ENCODE measurements at regions not wholly inside any gene's neighbourhood (a gene's known extent, or its start where the extent isn't known, plus 50 kb on each side); places are given as distances from the start of the nearest gene placed in this dataset.

DNA sequence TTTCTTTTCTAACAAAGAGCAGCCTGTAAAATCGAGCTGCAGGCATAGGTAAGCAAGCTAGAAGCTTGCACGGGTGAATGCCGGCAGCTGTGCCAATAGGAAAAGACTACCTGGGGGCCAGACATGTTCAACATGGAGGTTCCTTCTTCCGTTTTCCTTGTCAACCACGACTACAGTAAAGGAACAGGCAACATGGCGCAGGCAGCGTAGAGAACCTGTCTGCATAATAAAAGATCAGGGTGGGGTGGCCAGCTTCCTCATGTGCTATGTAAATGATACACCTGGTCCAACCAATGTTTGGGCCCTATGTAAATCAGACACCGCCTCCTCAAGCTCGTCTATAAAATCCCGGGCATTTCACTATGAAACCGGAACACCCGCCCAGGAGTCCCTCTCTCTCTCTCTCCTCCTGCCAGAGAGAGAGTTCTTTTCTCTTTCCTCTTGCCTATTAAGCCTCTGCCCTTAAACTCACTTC is 103.8 kb upstream of the LIFR start:
- in situ Hi-C loops (cut with MboI; ENCODE audit: low sequenced_read_pairs in 4 of 4): loop anchor here (5.0 to 25.0 kb wide), 6 partner anchors 95 to 225 kb away; partner anchors contain the start of gene LIFR (in 1 of the 4)
- TF ChIP-seq POLR2A (IDR thresholded peaks at IDR 0.05): peak; percentile 47 to 64
- TF ChIP-seq CTCF (IDR thresholded peaks at IDR 0.05 in 4 of 5, conservative IDR thresholded peaks at IDR 0.05 in 1 of 5): no peak
- Histone ChIP-seq H3K27ac (peak overlapping the region; percentile 45 to 82 (median 72)), H3K36me3 (no peaks in the 10 kb centered on the region), H3K27me3 (no peaks in the 10 kb centered on the region), H3K4me3 (peak overlapping the region; percentile 18 to 36 (median 34)), H3K9me3 (no peaks in the 10 kb centered on the region), H3K4me1 (peaks cover 33 to 34% of the 10 kb centered on the region in 2 donors)
- ATAC-seq (peak; percentile 90 to 96), DNase-seq (peak; percentile 58 to 81)
- intact Hi-C loops (cut with DNase I; ENCODE audit: low total_unique reads): no loop called here

DNA sequence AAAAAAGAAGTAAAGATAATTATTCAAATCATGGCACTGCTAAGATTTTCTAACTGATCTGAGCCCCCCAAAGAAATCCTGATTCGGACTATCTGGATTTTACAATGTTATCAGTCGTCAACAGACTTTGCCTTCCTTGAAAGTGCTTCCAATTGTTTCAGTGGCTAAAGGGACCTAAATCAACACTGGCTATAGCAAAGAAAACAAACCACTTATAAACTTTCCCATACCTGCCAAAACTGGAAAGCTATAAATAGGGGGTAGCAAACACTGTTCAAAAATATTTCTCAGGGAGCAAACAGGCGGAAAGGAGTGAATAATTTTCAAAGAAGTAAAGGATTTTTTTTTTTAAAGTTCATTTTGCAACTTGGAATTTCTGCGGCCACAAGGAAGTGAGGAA is 105.6 kb upstream of the LIFR start:
- Histone ChIP-seq H3K36me3 (no peaks in the 10 kb centered on the region), H3K4me1 (peaks cover 37 to 39% of the 10 kb centered on the region in 2 donors), H3K27ac (peak overlapping the region; percentile 22 to 53 (median 35)), H3K4me3 (no peak overlapping the region), H3K9me3 (no peaks in the 10 kb centered on the region), H3K27me3 (no peaks in the 10 kb centered on the region)
- in situ Hi-C loops (cut with MboI; ENCODE audit: low sequenced_read_pairs in 4 of 4): loop anchor here (5.0 to 25.0 kb wide), 6 partner anchors 97 to 227 kb away; partner anchors contain the start of gene LIFR (in 1 of the 4)
- intact Hi-C loops (cut with DNase I; ENCODE audit: low total_unique reads): no loop called here
- ATAC-seq: no peak
- TF ChIP-seq POLR2A (IDR thresholded peaks at IDR 0.05) (no peak), CTCF (IDR thresholded peaks at IDR 0.05 in 4 of 5, conservative IDR thresholded peaks at IDR 0.05 in 1 of 5) (no peak)
- no peak for DNase-seq

DNA sequence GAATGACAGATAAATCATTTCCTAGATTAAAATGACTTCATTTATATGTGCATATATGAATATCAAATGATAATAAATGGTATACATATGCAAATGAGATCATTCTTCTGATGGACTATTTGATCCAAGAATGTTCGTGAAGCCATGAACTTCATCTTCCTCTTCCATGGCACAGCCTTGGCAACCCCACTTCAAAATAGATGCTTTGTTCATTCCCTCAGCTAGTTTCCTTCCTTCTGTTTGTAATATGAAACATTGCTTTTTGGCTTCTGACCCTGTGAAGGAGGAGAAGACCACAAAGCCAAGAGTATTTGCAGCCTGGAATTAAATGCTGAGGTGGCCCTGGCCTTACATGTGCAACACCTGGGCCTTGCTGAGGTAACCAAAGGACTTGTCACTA is 106.8 kb upstream of the LIFR start:
- in situ Hi-C loops (cut with MboI; ENCODE audit: low sequenced_read_pairs in 4 of 4) (loop anchor here (5.0 to 25.0 kb wide), 6 partner anchors 98 to 228 kb away; partner anchors contain the start of gene LIFR (in 1 of the 4)), intact Hi-C loops (cut with DNase I; ENCODE audit: low total_unique reads) (no loop called here)
- no peak for TF ChIP-seq POLR2A (IDR thresholded peaks at IDR 0.05)
- no peak for TF ChIP-seq CTCF (IDR thresholded peaks at IDR 0.05 in 4 of 5, conservative IDR thresholded peaks at IDR 0.05 in 1 of 5)
- Histone ChIP-seq H3K27ac (peak overlapping the region in 1 of 4 donors; percentile 23), H3K9me3 (no peaks in the 10 kb centered on the region), H3K27me3 (no peaks in the 10 kb centered on the region), H3K4me1 (peaks cover 35 to 37% of the 10 kb centered on the region in 2 donors), H3K4me3 (no peak overlapping the region), H3K36me3 (no peaks in the 10 kb centered on the region)
- no peak for ATAC-seq
- DNase-seq: no peak

GRCh38 chr5:38666668-38667498 is 110.4 kb upstream of the LIFR start:
- no peaks in the 10 kb centered on the region for H3K27me3 ChIP-seq
- H3K36me3 ChIP-seq: no peaks in the 10 kb centered on the region
- in situ Hi-C loops (cut with MboI; ENCODE audit: low sequenced_read_pairs in 4 of 4) (loop anchor here (5.0 to 25.0 kb wide), 6 partner anchors 102 to 232 kb away; partner anchors contain the start of gene LIFR (in 1 of the 4)), intact Hi-C loops (cut with DNase I; ENCODE audit: low total_unique reads) (loop anchor here (1.0 to 5.0 kb wide), 6 partner anchors 60 to 245 kb away; partner anchors contain the start of gene LIFR)
- TF ChIP-seq POLR2A (IDR thresholded peaks at IDR 0.05): no peak
- TF ChIP-seq CTCF (IDR thresholded peaks at IDR 0.05 in 4 of 5, conservative IDR thresholded peaks at IDR 0.05 in 1 of 5): peak; percentile 67 to 86 (median 84)
- H3K4me1 ChIP-seq: peaks cover 30 to 33% of the 10 kb centered on the region in 2 donors
- peak overlapping the region; percentile 44 to 79 (median 70) for H3K27ac ChIP-seq
- peak; percentile 92 to 97 for ATAC-seq
- no peaks in the 10 kb centered on the region for H3K9me3 ChIP-seq
- DNase-seq: peak; percentile 38 to 61
- no peak overlapping the region for H3K4me3 ChIP-seq
